PC-3 (cell line): ENCODE measurements at regions not wholly inside any gene's neighbourhood (a gene's known extent, or its start where the extent isn't known, plus 50 kb on each side); places are given as distances from the start of the nearest gene placed in this dataset.

Experiments
- ATAC-seq: fragments of 200-7000 bp; cut with Tn5 transposase; 2 replicates; pipeline ENCODE4 v1.9.1; 2020; ENCODE audit warnings: mild to moderate bottlenecking, moderate library complexity
- BruUV-seq: library from RNA; stranded (reverse); fragments of 400-500 nt; replicated peaks from 2 replicates; lab custom pipeline; 2021; lab: Mats Ljungman, UMichigan
- CTCF ChIA-PET: fragments of 300-600 bp; sonication (Branson Sonifier 250); formaldehyde crosslinking; loops from one replicate; lab custom pipeline; 2022; ENCODE audit warnings: antibody characterized with exemption; lab: Charles Lee
- POLR2A ChIA-PET: fragments of 300-600 bp; sonication (Branson Sonifier 250); formaldehyde crosslinking; loops from one replicate; lab custom pipeline; 2022; ENCODE audit warnings: antibody characterized with exemption; ENCODE audit not compliant: unreplicated experiment; lab: Charles Lee
- DNase-seq: peaks from one replicate; pipeline ENCODE4 v3.0.0-alpha.2; 2015
- H2AFZ ChIP-seq: fragments of 300-600 bp; sonication (generic); 2 replicates; pipeline ENCODE4 v1.6.0; 2016; ENCODE audit warnings: antibody characterized with exemption, low read length
- H3F3A ChIP-seq: fragments of 300-600 bp; sonication (generic); one replicate; pipeline ENCODE4 v1.6.0; 2017; ENCODE audit warnings: antibody characterized with exemption, low read length, control low read depth, mild to moderate bottlenecking; ENCODE audit not compliant: unreplicated experiment
- H3K27ac ChIP-seq: fragments of 300-600 bp; sonication (generic); 2 replicates; pipeline ENCODE4 v1.5.1; 2016; ENCODE audit warnings: mild to moderate bottlenecking, low read length
- H3K27me3 ChIP-seq: fragments of 300-600 bp; sonication (generic); 2 replicates; pipeline ENCODE4 v1.6.1; 2016; ENCODE audit warnings: low read length, mixed read lengths
- H3K36me3 ChIP-seq: fragments of 300-600 bp; sonication (generic); 2 replicates; pipeline ENCODE4 v1.6.1; 2016; ENCODE audit warnings: low read depth, mixed run types, low read length, mixed read lengths
- H3K4me1 ChIP-seq: fragments of 300-600 bp; sonication (generic); 2 replicates; pipeline ENCODE4 v1.5.1; 2016; ENCODE audit warnings: low read length; ENCODE audit not compliant: insufficient read depth
- H3K4me2 ChIP-seq: fragments of 300-600 bp; sonication (generic); 2 replicates; pipeline ENCODE4 v1.6.0; 2016; ENCODE audit warnings: low read length
- H3K4me3 ChIP-seq: fragments of 300-600 bp; sonication (generic); 2 replicates; pipeline ENCODE4 v1.5.1; 2016; ENCODE audit warnings: mild to moderate bottlenecking, low read length, mixed read lengths
- H3K79me2 ChIP-seq: fragments of 300-600 bp; sonication (generic); 2 replicates; pipeline ENCODE4 v1.6.1; 2017; ENCODE audit warnings: low read length, mixed read lengths
- H3K9ac ChIP-seq: fragments of 300-600 bp; sonication (generic); 2 replicates; pipeline ENCODE4 v1.6.0; 2016; ENCODE audit warnings: mild to moderate bottlenecking, low read length
- H3K9me2 ChIP-seq: fragments of 300-600 bp; sonication (generic); replicated peaks from 2 replicates; pipeline ENCODE4 v1.6.1; 2016; ENCODE audit warnings: mixed run types, low read length, mixed read lengths
- H3K9me3 ChIP-seq: fragments of 300-600 bp; sonication (generic); 2 replicates; pipeline ENCODE4 v1.6.1; 2016; ENCODE audit warnings: low read length, mixed read lengths
- H4K20me1 ChIP-seq: fragments of 300-600 bp; sonication (generic); 2 replicates; pipeline ENCODE4 v1.6.1; 2016; ENCODE audit warnings: low read length, mixed read lengths
- EZH2 ChIP-seq: fragments of 300-600 bp; sonication (generic); IDR thresholded peaks from one replicate; pipeline ENCODE4 v1.6.1; 2017; ENCODE audit warnings: antibody characterized with exemption, mild to moderate bottlenecking, low read length; ENCODE audit not compliant: unreplicated experiment
- EZH2phosphoT487 ChIP-seq: fragments of 300-600 bp; sonication (generic); IDR thresholded peaks from 2 replicates; pipeline ENCODE4 v1.6.1; 2018; ENCODE audit warnings: mild to moderate bottlenecking, antibody characterized with exemption, low read length, borderline replicate concordance
- intact Hi-C: fragments of 100-400 bp; cut with micrococcal nuclease; formaldehyde crosslinking; loops from 2 replicates; pipeline ENCODE4 v1.9.0; 2023
- TF ChIP-seq, protein P1 (sequence below): fragments of 300-600 bp; sonication (generic); conservative IDR thresholded peaks from 2 replicates; pipeline ENCODE4 v1.5.1; 2017; ENCODE audit warnings: antibody characterized with exemption, low read depth, mild to moderate bottlenecking, low read length

- intact Hi-C loops: no loop called here
- TF ChIP-seq EZH2 (no peak), EZH2phosphoT487 (no peak)
- TF ChIP-seq, protein P1, sequence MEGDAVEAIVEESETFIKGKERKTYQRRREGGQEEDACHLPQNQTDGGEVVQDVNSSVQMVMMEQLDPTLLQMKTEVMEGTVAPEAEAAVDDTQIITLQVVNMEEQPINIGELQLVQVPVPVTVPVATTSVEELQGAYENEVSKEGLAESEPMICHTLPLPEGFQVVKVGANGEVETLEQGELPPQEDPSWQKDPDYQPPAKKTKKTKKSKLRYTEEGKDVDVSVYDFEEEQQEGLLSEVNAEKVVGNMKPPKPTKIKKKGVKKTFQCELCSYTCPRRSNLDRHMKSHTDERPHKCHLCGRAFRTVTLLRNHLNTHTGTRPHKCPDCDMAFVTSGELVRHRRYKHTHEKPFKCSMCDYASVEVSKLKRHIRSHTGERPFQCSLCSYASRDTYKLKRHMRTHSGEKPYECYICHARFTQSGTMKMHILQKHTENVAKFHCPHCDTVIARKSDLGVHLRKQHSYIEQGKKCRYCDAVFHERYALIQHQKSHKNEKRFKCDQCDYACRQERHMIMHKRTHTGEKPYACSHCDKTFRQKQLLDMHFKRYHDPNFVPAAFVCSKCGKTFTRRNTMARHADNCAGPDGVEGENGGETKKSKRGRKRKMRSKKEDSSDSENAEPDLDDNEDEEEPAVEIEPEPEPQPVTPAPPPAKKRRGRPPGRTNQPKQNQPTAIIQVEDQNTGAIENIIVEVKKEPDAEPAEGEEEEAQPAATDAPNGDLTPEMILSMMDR: no peak
- Histone ChIP-seq H3K4me2 (no peak overlapping the region), H3K4me1 (no peaks in the 10 kb centered on the region), H4K20me1 (no peaks in the 10 kb centered on the region), H3K9ac (no peak overlapping the region), H3K27ac (no peak overlapping the region), H3F3A (no peaks in the 10 kb centered on the region), H3K9me2 (no peaks in the 10 kb centered on the region), H2AFZ (no peak overlapping the region), H3K36me3 (no peaks in the 10 kb centered on the region), H3K4me3 (no peak overlapping the region), H3K9me3 (no peaks in the 10 kb centered on the region), H3K79me2 (no peaks in the 10 kb centered on the region), H3K27me3 (no peaks in the 10 kb centered on the region)
- no peak for ATAC-seq
- ChIA-PET CTCF (no interaction called here), POLR2A (no interaction called here)
- no TSS peak for BruUV-seq
- DNase-seq: no peak
Observed at GRCh38 chr5:8865686-8866374, 680.0 kb downstream of the SEMA5A start.

GRCh38 chr5:8868283-8868682, 677.6 kb downstream of the SEMA5A start:
- Histone ChIP-seq H3K4me1 (no peaks in the 10 kb centered on the region), H3K36me3 (no peaks in the 10 kb centered on the region), H3K4me2 (no peak overlapping the region), H3K9me3 (no peaks in the 10 kb centered on the region), H3K9me2 (no peaks in the 10 kb centered on the region), H3K27me3 (no peaks in the 10 kb centered on the region), H3K79me2 (no peaks in the 10 kb centered on the region), H3K27ac (no peak overlapping the region), H4K20me1 (no peaks in the 10 kb centered on the region), H3K9ac (no peak overlapping the region), H3K4me3 (no peak overlapping the region), H2AFZ (no peak overlapping the region), H3F3A (no peaks in the 10 kb centered on the region)
- intact Hi-C loops: no loop called here
- BruUV-seq: no TSS peak
- DNase-seq: no peak
- no peak for ATAC-seq
- ChIA-PET POLR2A (no interaction called here), CTCF (no interaction called here)
- TF ChIP-seq EZH2phosphoT487 (no peak), EZH2 (no peak)
- TF ChIP-seq, protein P1: no peak

GRCh38 chr5:8869932-8870331, 675.9 kb downstream of the SEMA5A start:
- no peak overlapping the region for H3K4me3 ChIP-seq
- H3K9me2 ChIP-seq: no peaks in the 10 kb centered on the region
- no peaks in the 10 kb centered on the region for H3K27me3 ChIP-seq
- TF ChIP-seq EZH2 (no peak), EZH2phosphoT487 (no peak)
- TF ChIP-seq, protein P1: no peak
- CTCF ChIA-PET: no interaction called here
- H3K36me3 ChIP-seq: no peaks in the 10 kb centered on the region
- H3K27ac ChIP-seq: no peak overlapping the region
- intact Hi-C loops: no loop called here
- H3K79me2 ChIP-seq: no peaks in the 10 kb centered on the region
- no peaks in the 10 kb centered on the region for H4K20me1 ChIP-seq
- POLR2A ChIA-PET: no interaction called here
- no peak overlapping the region for H3K4me2 ChIP-seq
- H3K9me3 ChIP-seq: no peaks in the 10 kb centered on the region
- no peak overlapping the region for H2AFZ ChIP-seq
- ATAC-seq: no peak
- H3K4me1 ChIP-seq: no peaks in the 10 kb centered on the region
- BruUV-seq: no TSS peak
- no peaks in the 10 kb centered on the region for H3F3A ChIP-seq
- DNase-seq: no peak
- no peak overlapping the region for H3K9ac ChIP-seq
